ENCODE measurements at regions not wholly inside any gene's neighbourhood (a gene's known extent, or its start where the extent isn't known, plus 50 kb on each side); places are given as distances from the start of the nearest gene placed in this dataset.

GRCh38 chr3:74801924-74802323, 187.5 kb upstream of the CNTN3 start:
- TF ChIP-seq EZH2phosphoT487 (IDR thresholded peaks at IDR 0.05; ENCODE audit: borderline replicate concordance) (no peak), CTCF (IDR thresholded peaks at IDR 0.05 in 2 of 3, conservative IDR thresholded peaks at IDR 0.05 in 1 of 3; ENCODE audit: borderline replicate concordance in 1 of 3, insufficient read depth in 1 of 3, low read depth in 2 of 3, low read length in 2 of 3) (no peak), FOSL1 (IDR thresholded peaks at IDR 0.05; ENCODE audit: low read depth) (no peak), ATF3 (IDR thresholded peaks at IDR 0.05) (no peak), EZH2 (IDR thresholded peaks at IDR 0.05) (no peak), POLR2AphosphoS5 (IDR thresholded peaks at IDR 0.05; ENCODE audit: low read depth, low read length) (no peak), POLR2A (IDR thresholded peaks at IDR 0.05; ENCODE audit: borderline replicate concordance, extremely low read depth, insufficient read depth, insufficient read length) (no peak), JUND (IDR thresholded peaks at IDR 0.05) (no peak), TCF7L2 (IDR thresholded peaks at IDR 0.05; ENCODE audit: borderline replicate concordance, extremely low read depth, insufficient read depth, insufficient read length) (no peak), REST (IDR thresholded peaks at IDR 0.05; ENCODE audit: low read depth) (no peak), ELF1 (IDR thresholded peaks at IDR 0.05; ENCODE audit: borderline replicate concordance, low read depth) (no peak)

Measured in HCT116 (cell line).